Transverse colon (tissue), 4 donors: ENCODE measurements at regions not wholly inside any gene's neighbourhood (a gene's known extent, or its start where the extent isn't known, plus 50 kb on each side); places are given as distances from the start of the nearest gene placed in this dataset.

Experiments used
- DNase-seq: peaks from one replicate; pipeline ENCODE4 v3.0.0-alpha.2; 2019
- H3K27ac ChIP-seq, 4 donors: fragments of 200-600 bp; sonication (generic); 2 replicates each; pipeline ENCODE4 v1.5.1; 2016 to 2018; ENCODE audit warnings: inconsistent platforms in 4 of 4
- H3K27me3 ChIP-seq: fragments of 200-600 bp; sonication (generic); 2 replicates; pipeline ENCODE4 v1.5.1; 2017; ENCODE audit warnings: inconsistent platforms
- H3K36me3 ChIP-seq, 4 donors: fragments of 200-600 bp; sonication (generic); 2 replicates each; pipeline ENCODE4 v1.5.1; 2017 to 2019; ENCODE audit warnings: inconsistent platforms in 4 of 4
- H3K4me1 ChIP-seq, 4 donors: fragments of 200-600 bp; sonication (generic); 2 replicates each; pipeline ENCODE4 v1.5.1; 2017 to 2020; ENCODE audit warnings: inconsistent platforms in 4 of 4
- H3K4me3 ChIP-seq, 4 donors: fragments of 200-600 bp; sonication (generic); 1 replicate in 1 of 4; 2 replicates in 3 of 4; pipeline versions ENCODE4 v1.5.1 to v1.6.1; 2017 to 2019; ENCODE audit warnings: inconsistent platforms in 4 of 4
- H3K9me3 ChIP-seq, 2 donors: fragments of 200-600 bp; sonication (generic); 2 replicates each; pipeline ENCODE4 v1.5.1; 2017 to 2019; ENCODE audit warnings: inconsistent platforms in 2 of 2
- EP300 ChIP-seq: sonication (generic); formaldehyde crosslinking; IDR thresholded peaks from one replicate; pipeline ENCODE4 v1.6.1; 2017; ENCODE audit warnings: antibody characterized with exemption, low read depth
- POLR2A ChIP-seq: fragments of 450-650 bp; IDR thresholded peaks from one replicate; pipeline ENCODE4 v1.6.1; 2016; ENCODE audit warnings: antibody characterized with exemption, mild to moderate bottlenecking, moderate library complexity
- POLR2AphosphoS5 ChIP-seq, 3 donors: sonication (generic); formaldehyde crosslinking; IDR thresholded peaks; one replicate each; pipeline ENCODE4 v1.6.1; 2016; ENCODE audit warnings: antibody characterized with exemption in 3 of 3
- WGBS, 2 donors: methylation state at CpG; one replicate each; pipeline ENCODE4 v1.1.5; 2018; ENCODE audit warnings: low coverage in 1 of 2; 5-methylcytosine and 5-hydroxymethylcytosine counted together
- in situ Hi-C, 4 donors: fragments of 200-750 bp; cut with MboI; loops; one replicate each; pipeline versions ENCODE4 v1.15.0 to v1.15.1; 2017; ENCODE audit warnings: low sequenced_read_pairs in 3 of 4, low pct_ligation_motif_present in 1 of 4, low pct_unique_long_range_greater_than_20kb in 1 of 4
- intact Hi-C: fragments of 100-400 bp; cut with DNase I; formaldehyde crosslinking; loops from one replicate; pipeline ENCODE4 v1.15.1; 2023; ENCODE audit warnings: low total_unique reads
- TF ChIP-seq, protein P1 (sequence below), 5 experiments: fragments of 200-600 bp in 3 of 5; fragments of 450-650 bp in 2 of 5; sonication (generic) in 3 of 5; IDR thresholded peaks; 1 replicate in 2 of 5; 2 replicates in 3 of 5; pipeline ENCODE4 v1.5.1; 2016 to 2017; ENCODE audit warnings: antibody characterized with exemption in 5 of 5, inconsistent platforms in 3 of 5, mild to moderate bottlenecking in 2 of 5, moderate library complexity in 1 of 5

GRCh38 chr9:73233359-73234007 lies 81.8 kb downstream of the ANXA1 start:
- no peaks in the 10 kb centered on the region for H3K36me3 ChIP-seq
- intact Hi-C loops = no loop called here
- WGBS, 2 donors = 77 to 84% methylated on average over 6 of the region's 6 CpGs
- TF ChIP-seq, protein P1, sequence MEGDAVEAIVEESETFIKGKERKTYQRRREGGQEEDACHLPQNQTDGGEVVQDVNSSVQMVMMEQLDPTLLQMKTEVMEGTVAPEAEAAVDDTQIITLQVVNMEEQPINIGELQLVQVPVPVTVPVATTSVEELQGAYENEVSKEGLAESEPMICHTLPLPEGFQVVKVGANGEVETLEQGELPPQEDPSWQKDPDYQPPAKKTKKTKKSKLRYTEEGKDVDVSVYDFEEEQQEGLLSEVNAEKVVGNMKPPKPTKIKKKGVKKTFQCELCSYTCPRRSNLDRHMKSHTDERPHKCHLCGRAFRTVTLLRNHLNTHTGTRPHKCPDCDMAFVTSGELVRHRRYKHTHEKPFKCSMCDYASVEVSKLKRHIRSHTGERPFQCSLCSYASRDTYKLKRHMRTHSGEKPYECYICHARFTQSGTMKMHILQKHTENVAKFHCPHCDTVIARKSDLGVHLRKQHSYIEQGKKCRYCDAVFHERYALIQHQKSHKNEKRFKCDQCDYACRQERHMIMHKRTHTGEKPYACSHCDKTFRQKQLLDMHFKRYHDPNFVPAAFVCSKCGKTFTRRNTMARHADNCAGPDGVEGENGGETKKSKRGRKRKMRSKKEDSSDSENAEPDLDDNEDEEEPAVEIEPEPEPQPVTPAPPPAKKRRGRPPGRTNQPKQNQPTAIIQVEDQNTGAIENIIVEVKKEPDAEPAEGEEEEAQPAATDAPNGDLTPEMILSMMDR (IDR thresholded peaks at IDR 0.05) = no peak
- no peak overlapping the region for H3K27ac ChIP-seq
- no peaks in the 10 kb centered on the region for H3K9me3 ChIP-seq
- H3K4me1 ChIP-seq = peaks cover 0 to 3% (median 0%) of the 10 kb centered on the region in 4 donors
- in situ Hi-C loops = no loop called here
- H3K4me3 ChIP-seq = no peak overlapping the region
- no peak for DNase-seq
- H3K27me3 ChIP-seq = no peaks in the 10 kb centered on the region

GRCh38 chr9:73234008-73234360 lies 82.3 kb downstream of the ANXA1 start:
- intact Hi-C loops = no loop called here
- no peak for DNase-seq
- WGBS, 2 donors = 71 to 98% methylated on average over 1 of the region's 1 CpG
- no peak for TF ChIP-seq EP300
- TF ChIP-seq POLR2AphosphoS5 (IDR thresholded peaks at IDR 0.05) = no peak
- TF ChIP-seq, protein P1 (IDR thresholded peaks at IDR 0.05) = no peak
- TF ChIP-seq POLR2A = no peak
- no peak overlapping the region for H3K4me3 ChIP-seq
- no peak overlapping the region for H3K27ac ChIP-seq
- no peaks in the 10 kb centered on the region for H3K36me3 ChIP-seq
- H3K4me1 ChIP-seq = peaks cover 0 to 3% (median 0%) of the 10 kb centered on the region in 4 donors
- no peaks in the 10 kb centered on the region for H3K27me3 ChIP-seq
- in situ Hi-C loops = no loop called here
- no peaks in the 10 kb centered on the region for H3K9me3 ChIP-seq

DNA sequence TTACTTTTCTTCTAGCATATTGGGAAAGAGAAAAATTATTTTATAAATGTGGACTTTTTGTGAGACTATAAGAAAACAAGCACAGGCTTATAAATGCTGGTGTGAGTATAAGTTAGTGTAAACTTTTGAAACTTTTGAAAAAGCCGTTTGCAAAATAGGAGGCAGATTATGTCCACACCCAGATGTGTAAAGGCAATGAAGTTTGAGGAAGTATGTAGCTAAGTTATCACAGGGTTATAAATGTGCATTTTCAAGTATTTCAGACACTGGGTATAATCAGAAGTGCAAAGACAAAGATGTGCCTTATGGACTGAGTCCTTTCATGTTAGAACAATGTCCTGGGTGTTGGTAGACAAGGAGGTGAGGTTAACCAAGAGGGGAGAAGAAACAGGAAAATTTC lies 85.5 kb downstream of the ANXA1 start:
- TF ChIP-seq POLR2A = no peak
- TF ChIP-seq EP300 = no peak
- TF ChIP-seq POLR2AphosphoS5 (IDR thresholded peaks at IDR 0.05) = no peak
- TF ChIP-seq, protein P1 (IDR thresholded peaks at IDR 0.05) = no peak
- Histone ChIP-seq H3K4me3 (no peak overlapping the region), H3K27me3 (no peaks in the 10 kb centered on the region), H3K9me3 (no peaks in the 10 kb centered on the region), H3K36me3 (no peaks in the 10 kb centered on the region), H3K27ac (no peak overlapping the region), H3K4me1 (peaks cover 0 to 3% (median 0%) of the 10 kb centered on the region in 4 donors)
- in situ Hi-C loops = no loop called here
- intact Hi-C loops = no loop called here
- DNase-seq = no peak
- 38 to 46% methylated on average over 1 of the region's 1 CpG for WGBS, 2 donors

- Histone ChIP-seq H3K27ac (no peak overlapping the region), H3K27me3 (no peaks in the 10 kb centered on the region), H3K36me3 (no peaks in the 10 kb centered on the region), H3K9me3 (no peaks in the 10 kb centered on the region), H3K4me3 (no peak overlapping the region), H3K4me1 (peaks cover 0 to 3% (median 0%) of the 10 kb centered on the region in 4 donors)
- intact Hi-C loops (no loop called here), in situ Hi-C loops (no loop called here)
- DNase-seq = no peak
- WGBS, 2 donors = 57 to 81% methylated on average over 1 to 2 of the region's 2 CpGs
- TF ChIP-seq POLR2A (no peak), POLR2AphosphoS5 (IDR thresholded peaks at IDR 0.05) (no peak), EP300 (no peak)
- TF ChIP-seq, protein P1 (IDR thresholded peaks at IDR 0.05) = no peak
Measured at GRCh38 chr9:73239570-73240265, 88.1 kb downstream of the ANXA1 start.
